Activated CD8-positive, alpha-beta memory T cell treated with anti-CD3 and anti-CD28 coated beads for 1 hour (primary cell): ENCODE measurements at regions not wholly inside any gene's neighbourhood (a gene's known extent, or its start where the extent isn't known, plus 50 kb on each side); places are given as distances from the start of the nearest gene placed in this dataset.

Source experiments
- DNase-seq, 2 donors: peaks; one replicate each; pipeline ENCODE4 v3.0.0-alpha.2; 2020; ENCODE audit warnings: low read depth in 1 of 2; ENCODE audit errors: extremely low read depth in 1 of 2

- no peak for DNase-seq
Observed at GRCh38 chr18:38948436-38948835, 1382.8 kb upstream of the CELF4 start.

DNA sequence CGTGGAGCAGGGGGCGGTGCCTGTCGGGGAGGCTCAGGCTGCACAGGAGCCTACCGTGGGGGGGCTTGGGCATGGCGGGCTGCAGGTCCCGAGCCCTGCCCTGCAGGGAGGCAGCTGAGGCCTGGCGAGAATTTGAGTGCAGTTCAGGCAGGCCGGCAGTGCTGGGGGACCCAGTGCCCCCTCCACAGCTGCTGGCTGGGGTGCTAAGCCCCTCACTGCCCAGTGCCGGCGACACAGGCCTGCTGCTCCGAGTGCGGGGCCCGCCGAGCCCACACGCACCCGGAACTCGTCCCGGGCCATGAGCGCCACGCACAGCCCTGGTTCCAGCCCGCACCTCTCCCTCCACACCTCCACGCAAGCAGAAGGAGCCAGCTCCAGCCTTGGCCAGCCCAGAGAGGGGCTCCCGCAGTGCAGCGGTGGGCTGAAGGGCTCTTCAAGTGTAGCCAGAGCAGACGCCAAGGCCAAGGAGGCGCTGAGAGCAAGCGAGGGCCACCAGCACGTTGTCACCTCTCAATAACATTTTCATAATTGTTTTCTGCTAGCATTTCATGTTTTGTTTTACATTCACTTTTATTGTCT, 1378.9 kb upstream of the CELF4 start:
- DNase-seq: no peak

- DNase-seq: no peak
Observed at GRCh38 chr18:38941711-38942561, 1376.3 kb upstream of the CELF4 start.

DNA sequence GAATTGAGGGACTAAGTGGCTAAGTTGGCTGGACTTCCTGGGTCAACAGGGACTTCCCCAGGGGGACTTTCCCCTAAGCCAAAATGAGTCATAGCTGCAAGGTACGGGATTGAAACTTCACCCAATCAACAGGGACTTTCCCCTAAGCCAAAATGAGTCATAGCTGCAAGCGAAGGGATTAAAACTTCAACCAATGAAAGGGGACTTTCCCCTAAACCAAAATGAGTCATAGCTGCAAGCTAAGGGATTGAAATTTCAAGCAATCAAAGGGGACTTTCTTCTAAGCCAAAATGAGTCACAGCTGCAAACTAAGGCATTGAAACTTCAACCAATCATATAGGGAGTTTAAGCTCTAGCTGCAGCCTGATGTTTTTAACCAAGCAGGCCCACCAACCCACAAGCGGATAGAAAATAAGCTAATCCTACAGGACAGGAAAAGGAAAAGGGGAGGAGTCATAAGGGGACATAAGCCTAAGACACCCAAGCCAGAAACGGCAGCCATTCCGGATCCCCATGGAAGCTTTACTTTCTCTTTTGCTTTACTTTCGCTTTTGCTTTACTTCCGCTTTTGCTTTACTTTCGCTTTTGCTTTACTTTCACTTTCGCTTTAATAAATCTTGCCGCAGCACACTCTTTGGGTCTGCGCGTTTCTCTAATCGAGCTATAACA, 1375.4 kb upstream of the CELF4 start:
- no peak for DNase-seq

GRCh38 chr18:38940475-38940862, 1374.9 kb upstream of the CELF4 start:
- no peak for DNase-seq

DNA sequence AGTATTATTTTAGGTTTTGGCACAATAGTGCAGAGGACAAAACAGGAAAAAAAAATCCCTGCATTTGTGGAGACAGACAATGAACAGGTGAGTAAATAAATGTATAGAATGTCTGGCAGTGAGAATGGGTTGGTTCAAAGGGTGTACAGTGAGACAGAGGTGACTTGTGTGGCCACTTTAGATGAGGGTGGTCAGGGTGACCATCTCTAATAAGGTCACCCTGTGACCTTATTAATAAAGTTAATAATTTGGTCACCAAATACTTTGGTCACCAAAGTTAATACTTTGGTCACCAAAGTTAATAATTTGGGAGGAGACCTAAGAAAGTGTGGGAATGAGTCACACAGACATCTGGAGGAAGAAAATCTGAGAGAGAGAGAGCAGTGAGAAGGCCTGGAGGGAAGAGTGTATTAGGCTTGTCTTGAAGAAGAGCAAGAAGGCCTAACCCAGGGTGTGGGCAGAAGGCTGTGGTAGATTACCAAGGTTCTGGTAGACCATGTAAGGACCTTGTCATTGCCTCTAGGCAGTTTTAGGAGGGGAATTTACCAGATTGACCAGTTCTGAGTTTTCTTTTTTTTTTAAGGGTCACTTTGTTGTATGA, 1368.4 kb upstream of the CELF4 start:
- no peak for DNase-seq

DNA sequence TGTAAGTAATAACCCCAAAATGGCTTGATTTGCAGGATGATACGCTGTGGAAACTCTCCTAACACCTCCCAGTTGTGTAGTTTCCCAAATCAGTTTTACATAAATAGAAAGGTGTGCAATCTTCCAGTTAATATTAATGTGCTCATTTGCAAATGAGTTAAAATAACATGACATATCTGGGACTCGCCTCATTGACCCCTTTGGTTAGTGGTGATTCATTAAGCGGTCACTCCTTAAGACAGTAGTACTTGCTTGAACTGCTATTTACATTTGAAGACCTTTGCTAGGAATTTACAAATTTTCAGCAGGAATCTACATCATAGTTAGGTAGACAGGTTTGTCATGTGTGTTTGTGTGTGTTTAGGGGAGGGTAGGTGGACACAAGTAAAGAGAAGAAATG, 1367.7 kb upstream of the CELF4 start:
- no peak for DNase-seq

DNA sequence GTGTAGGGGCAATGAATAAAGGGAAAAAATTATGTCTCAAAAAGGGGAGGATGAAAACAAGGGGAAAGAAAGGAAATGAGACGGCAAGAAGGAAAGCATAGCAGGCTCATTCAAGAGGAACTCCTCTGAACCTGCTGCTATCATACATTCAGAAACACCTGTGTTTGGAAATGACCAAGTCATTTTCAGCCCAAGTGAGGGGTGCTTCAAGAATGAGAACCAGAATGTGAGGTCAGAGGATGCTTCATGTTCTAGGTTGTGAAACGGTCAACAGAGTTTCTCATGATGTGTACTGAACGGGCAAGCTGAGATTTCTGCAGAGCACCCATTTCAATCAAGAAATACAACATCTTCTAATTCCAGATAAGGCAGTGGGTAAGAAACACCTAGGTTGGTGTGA, 1367.2 kb upstream of the CELF4 start:
- no peak for DNase-seq

DNA sequence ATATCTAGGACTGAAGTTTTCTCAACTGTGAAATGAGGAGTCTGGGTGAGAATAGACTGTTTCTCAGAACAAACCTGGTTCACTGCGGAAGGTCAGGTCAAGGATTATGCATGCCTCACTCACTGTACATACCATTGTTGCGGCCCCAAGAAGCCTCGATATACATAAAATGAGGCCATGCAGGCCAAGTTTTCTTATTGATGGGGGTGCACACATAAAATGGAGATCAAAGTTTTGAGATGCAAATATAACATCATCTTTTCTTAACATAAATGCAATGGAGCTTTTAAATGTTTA, 1366.1 kb upstream of the CELF4 start:
- no peak for DNase-seq

DNA sequence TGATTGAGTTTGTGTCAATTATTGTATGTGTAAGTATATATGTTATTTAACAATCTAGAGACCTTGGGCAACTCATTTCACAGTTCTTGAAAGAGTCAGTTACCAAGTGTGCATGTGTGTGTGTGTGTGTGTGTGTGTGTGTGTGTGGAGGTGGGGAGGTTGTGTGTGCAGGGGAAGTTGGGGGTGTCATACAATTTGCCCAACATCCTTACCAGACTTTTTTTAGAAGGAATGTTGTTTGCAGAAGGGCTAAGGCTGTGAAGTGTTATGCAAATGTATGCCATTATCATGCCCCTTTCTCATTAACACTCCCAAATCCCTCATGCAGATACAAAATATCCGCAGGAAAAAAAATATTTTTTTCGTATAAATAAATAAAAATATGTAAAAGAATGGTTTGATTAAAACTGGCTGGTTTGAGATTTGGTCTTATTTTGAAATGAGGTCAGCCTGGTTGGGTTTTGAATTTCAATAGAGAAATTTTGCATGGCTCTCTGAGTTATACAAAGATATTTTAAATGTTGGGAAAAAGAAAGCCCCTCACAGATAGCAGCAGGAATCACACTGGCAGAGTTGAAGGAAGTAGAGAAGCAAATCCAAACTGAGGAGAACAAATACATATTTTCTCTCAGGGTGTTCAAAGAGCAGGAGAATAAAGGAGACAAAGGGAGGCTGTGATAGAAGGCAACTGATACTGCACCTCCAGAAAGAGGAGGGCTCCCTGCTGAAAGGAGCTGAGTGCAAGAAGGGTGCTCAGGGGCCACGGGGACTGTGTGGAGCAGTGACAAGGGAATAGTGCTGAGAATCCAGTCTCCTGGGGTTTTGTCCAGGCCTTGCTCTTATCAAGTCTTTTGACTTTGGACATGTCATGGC, 1365.5 kb upstream of the CELF4 start:
- no peak for DNase-seq

- DNase-seq: no peak
Observed at GRCh38 chr18:38923540-38923939, 1357.9 kb upstream of the CELF4 start.

DNA sequence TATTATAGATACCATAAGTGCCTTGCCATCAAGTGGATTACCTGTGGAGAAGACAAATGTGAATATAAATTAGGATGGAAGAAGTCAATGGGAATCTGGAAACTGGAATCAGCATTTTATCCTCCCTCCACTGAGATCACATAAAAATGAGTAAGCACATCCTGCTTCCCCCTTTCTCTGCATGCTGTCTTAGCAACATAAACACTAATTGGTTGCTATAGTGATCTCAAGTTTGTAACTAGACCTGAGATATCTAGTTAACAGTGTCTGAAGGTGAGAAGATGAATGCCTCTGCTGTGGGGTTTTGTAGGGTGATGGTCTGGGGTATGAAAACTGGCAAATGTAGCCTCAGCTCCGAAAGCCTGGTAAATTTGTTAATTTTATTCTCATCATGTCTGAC, 1357.5 kb upstream of the CELF4 start:
- no peak for DNase-seq

DNA sequence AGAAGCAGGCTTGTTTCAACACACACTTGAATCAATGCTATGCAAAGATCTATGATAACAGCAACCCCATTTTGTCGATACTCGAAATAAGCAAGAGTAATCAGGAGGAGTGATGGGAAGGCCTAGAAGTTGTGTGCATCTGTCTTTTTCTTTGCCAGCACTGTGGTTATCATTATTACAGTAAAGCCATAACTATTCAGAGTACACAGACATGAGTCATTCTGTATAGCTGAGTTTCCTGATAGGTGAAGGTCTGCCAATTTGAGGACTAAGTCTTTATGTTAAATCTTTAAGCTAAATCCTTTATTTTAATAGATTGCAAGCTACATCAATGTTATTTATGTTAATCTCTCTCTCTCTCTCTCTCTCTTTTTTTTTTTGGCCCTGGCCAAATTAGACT, 1344.4 kb upstream of the CELF4 start:
- no peak for DNase-seq

DNA sequence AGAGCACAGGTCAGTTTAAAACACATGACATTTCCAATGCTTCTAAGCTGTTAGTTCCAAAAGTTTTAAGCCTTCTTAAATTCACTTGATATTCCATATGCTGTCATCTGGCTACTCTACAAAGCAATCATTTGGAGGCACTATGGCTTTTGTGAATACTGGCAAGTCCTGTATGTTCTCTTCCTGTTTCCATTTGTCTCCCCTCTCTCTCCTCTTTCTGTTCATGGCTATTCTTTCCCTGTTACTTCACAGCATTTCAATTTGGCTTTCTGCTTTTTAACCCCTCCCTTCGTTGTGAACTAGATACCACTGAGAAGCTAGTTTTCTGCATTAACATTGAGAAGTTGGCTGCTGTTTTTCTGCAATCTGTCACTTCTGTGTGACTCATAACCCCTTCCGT, 1337.2 kb upstream of the CELF4 start:
- DNase-seq: no peak

DNA sequence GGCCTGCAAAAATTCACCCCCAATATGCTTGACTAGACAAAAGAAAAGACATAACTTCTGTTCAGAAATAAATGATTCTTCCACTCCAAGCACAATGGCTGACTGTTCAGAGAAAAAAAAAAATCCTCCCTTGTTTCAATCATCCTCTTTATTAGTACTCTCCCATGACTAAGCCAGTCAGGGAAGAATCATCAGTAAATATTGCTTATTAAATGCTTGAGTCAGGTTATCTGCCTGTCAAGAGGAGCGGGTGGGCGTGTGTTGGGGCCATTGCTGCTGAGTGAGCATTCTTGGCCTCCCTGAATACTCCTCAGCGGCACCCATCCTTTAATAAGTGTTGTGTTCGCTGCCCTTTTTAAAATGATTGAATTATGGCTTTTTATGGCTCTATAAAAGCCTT, 1334.8 kb upstream of the CELF4 start:
- DNase-seq: no peak

DNA sequence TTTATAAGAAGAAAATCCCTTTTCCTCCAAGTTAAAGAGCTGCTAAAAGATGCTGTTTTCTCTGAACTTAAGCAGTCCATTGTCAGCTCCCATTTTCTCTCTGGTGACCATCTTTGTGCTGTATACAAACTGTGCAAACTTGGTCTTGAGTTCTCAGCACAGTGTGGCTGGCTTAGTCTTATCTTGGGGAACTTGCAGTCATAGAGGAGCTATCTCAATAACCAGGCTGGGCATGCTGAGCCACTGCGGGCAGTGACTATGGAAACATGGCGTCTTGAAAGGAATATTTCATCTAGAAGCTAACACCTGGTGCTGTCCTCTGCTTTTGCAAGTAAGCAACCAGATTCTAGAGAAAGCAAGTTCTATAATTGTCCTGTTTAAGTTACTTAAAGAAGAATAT, 1334.4 kb upstream of the CELF4 start:
- no peak for DNase-seq

- no peak for DNase-seq
Observed at GRCh38 chr18:38899252-38899651, 1333.7 kb upstream of the CELF4 start.

DNA sequence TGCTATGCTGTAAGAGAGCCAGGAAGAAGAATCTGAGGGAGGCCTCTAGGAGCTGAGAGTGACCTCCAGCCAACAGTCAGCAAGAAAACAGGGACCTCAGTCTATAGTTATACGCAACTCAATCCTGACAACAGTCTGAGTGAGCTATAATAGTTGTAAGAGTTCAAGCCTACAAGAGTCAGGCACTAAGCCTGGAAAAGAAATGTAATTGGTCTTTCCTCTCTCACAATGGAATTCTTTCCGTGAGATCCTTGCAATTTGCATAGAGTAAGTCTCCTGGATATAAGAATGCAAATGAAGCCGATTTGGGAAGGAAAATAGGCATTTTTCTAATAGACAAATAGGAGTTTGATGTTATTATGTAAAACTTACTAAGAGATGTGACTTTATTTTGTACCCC, 1332.6 kb upstream of the CELF4 start:
- no peak for DNase-seq

DNA sequence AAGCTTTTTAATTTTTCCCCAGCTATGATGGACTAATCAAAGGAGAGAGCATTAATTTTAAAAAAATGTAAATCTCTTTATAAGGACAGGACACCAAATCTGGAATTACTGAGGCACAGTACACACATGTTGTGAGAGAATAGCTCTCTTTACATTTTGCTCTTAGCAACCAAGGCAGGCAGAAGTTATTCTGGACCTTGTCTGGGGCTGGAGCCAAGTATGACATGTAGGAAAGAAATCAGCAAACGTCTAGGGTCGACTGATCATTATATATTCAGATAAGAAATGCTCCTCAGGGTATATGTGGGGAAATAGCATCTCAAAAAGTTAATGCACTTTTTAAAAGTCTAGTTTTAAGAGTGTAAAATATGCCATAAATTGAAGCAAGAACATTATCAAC, 1330.0 kb upstream of the CELF4 start:
- DNase-seq: no peak

DNA sequence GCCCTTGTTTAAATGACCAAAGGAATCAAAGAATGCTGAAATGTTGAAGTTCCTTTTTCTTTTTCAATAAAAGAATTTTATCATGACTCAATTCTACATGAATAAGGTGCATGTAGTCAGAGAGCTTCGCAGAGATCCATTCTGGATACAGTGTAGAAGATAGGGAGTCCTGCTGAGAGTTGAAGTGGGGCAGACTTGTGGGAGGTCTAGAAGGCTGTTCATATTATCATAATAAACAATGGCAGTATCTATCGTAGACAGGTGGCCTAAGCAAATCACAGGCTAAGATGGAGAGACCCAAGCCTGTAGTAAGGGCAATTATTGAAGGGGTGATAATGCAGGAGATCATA, 1322.0 kb upstream of the CELF4 start:
- no peak for DNase-seq
